UCSD-AML1 (cell line): ENCODE measurements at regions not wholly inside any gene's neighbourhood (a gene's known extent, or its start where the extent isn't known, plus 50 kb on each side); places are given as distances from the start of the nearest gene placed in this dataset.

ENCODE experiments used
- DNase-seq: peaks from one replicate; lab custom pipeline; 2025; ENCODE audit not compliant: unreplicated experiment; lab: John Stamatoyannopoulos, UW

- DNase-seq: no peak
Observed at GRCh38 chr12:113622410-113622809, 150.7 kb upstream of the LHX5 start.

GRCh38 chr12:113620437-113620976 is 148.8 kb upstream of the LHX5 start:
- DNase-seq: no peak

GRCh38 chr12:113619202-113619601 is 147.5 kb upstream of the LHX5 start:
- DNase-seq: no peak

- DNase-seq: no peak
Observed at GRCh38 chr12:113613414-113613813, 141.7 kb upstream of the LHX5 start.

GRCh38 chr12:113612793-113613192 is 141.1 kb upstream of the LHX5 start:
- DNase-seq: no peak

- DNase-seq: no peak
Observed at GRCh38 chr12:113612076-113612728, 140.5 kb upstream of the LHX5 start.

GRCh38 chr12:113611652-113612051 is 140.0 kb upstream of the LHX5 start:
- no peak for DNase-seq

GRCh38 chr12:113610698-113611097 is 139.0 kb upstream of the LHX5 start:
- DNase-seq: no peak

- no peak for DNase-seq
Observed at GRCh38 chr12:113609692-113610469, 138.2 kb upstream of the LHX5 start.

GRCh38 chr12:113604666-113605065 is 133.0 kb upstream of the LHX5 start:
- no peak for DNase-seq

GRCh38 chr12:113601656-113602263 is 130.1 kb upstream of the LHX5 start:
- no peak for DNase-seq

- DNase-seq: no peak
Observed at GRCh38 chr12:113598815-113599406, 127.2 kb upstream of the LHX5 start.

GRCh38 chr12:113594967-113595366 is 123.3 kb upstream of the LHX5 start:
- no peak for DNase-seq

- DNase-seq: peak; percentile 64
Observed at GRCh38 chr12:113591480-113591974, 119.9 kb upstream of the LHX5 start.

GRCh38 chr12:113589437-113589836 is 117.8 kb upstream of the LHX5 start:
- DNase-seq: no peak

- DNase-seq: no peak
Observed at GRCh38 chr12:113587720-113588119, 116.0 kb upstream of the LHX5 start.

- no peak for DNase-seq
Observed at GRCh38 chr12:113586461-113586860, 114.8 kb upstream of the LHX5 start.

GRCh38 chr12:113582521-113583218 is 111.0 kb upstream of the LHX5 start:
- no peak for DNase-seq

- DNase-seq: no peak
Observed at GRCh38 chr12:113581342-113581741, 109.7 kb upstream of the LHX5 start.

- DNase-seq: no peak
Observed at GRCh38 chr12:113580437-113580836, 108.8 kb upstream of the LHX5 start.
